ENCODE measurements at regions not wholly inside any gene's neighbourhood (a gene's known extent, or its start where the extent isn't known, plus 50 kb on each side); places are given as distances from the start of the nearest gene placed in this dataset.

DNA sequence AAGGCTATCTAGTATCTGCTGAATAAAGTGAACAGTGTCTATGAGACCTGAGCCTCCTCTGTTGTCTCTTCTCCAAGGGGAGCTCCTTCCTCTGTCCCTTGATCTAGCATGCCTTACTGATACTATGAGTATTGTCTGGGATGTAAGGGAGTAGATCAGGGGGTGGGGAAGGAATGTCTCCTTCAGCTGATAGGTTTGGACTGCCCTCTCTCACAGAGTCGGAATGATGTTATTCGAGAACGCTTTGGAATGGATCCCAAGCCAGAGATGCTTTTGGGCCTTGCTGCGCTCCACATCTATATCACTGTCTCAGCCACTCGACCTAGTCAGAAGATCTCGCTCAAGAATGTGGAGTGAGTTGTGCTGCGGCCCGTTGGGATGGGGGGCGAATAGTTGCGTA, 68.3 kb upstream of the PRPS1 start:
- H3K9me3 ChIP-seq, result no peaks in the 10 kb centered on the region
- H3K36me3 ChIP-seq, result no peaks in the 10 kb centered on the region
- peaks cover 0 to 4% (median 0%) of the 10 kb centered on the region in 4 donors for H3K27me3 ChIP-seq
- no peak overlapping the region for H3K4me3 ChIP-seq
- TF ChIP-seq POLR2A (IDR thresholded peaks at IDR 0.05; ENCODE audit: low read depth), result no peak
- TF ChIP-seq POLR2AphosphoS5 (IDR thresholded peaks at IDR 0.05), result no peak
- no peak for TF ChIP-seq EP300 (IDR thresholded peaks at IDR 0.05)
- TF ChIP-seq, protein P1, sequence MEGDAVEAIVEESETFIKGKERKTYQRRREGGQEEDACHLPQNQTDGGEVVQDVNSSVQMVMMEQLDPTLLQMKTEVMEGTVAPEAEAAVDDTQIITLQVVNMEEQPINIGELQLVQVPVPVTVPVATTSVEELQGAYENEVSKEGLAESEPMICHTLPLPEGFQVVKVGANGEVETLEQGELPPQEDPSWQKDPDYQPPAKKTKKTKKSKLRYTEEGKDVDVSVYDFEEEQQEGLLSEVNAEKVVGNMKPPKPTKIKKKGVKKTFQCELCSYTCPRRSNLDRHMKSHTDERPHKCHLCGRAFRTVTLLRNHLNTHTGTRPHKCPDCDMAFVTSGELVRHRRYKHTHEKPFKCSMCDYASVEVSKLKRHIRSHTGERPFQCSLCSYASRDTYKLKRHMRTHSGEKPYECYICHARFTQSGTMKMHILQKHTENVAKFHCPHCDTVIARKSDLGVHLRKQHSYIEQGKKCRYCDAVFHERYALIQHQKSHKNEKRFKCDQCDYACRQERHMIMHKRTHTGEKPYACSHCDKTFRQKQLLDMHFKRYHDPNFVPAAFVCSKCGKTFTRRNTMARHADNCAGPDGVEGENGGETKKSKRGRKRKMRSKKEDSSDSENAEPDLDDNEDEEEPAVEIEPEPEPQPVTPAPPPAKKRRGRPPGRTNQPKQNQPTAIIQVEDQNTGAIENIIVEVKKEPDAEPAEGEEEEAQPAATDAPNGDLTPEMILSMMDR (IDR thresholded peaks at IDR 0.05), result no peak
- no peaks in the 10 kb centered on the region for H3K4me1 ChIP-seq
- WGBS, result 89% methylated on average over 10 of the region's 10 CpGs
- no peak overlapping the region for H3K27ac ChIP-seq (replicated peaks in 1 of 4)
- no peak for DNase-seq (ENCODE audit: extremely low spot score)
- intact Hi-C loops (cut with DNase I), result no loop called here

DNA sequence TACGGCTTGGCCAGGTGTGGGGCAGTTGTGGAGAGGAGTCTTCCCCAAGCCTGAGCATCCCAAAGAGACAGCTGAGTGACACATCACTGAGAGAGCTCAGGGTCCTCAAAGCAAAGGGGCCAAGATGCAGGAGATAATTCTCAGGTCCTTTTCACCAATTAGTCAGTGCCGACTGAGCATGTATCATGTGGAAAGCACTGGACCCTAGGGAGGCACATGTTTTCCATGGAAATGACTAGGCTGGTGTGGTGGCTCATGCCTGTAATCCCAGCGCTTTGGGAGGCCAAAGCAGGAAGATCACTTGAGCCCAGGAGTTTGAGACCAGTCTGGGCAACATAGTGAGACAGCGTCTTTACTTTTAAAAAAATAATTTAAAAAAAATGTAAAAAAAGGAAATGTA, 67.3 kb upstream of the PRPS1 start:
- intact Hi-C loops (cut with DNase I), result no loop called here
- Histone ChIP-seq H3K27ac (replicated peaks in 1 of 4) (no peak overlapping the region), H3K4me1 (no peaks in the 10 kb centered on the region), H3K36me3 (no peaks in the 10 kb centered on the region), H3K4me3 (no peak overlapping the region), H3K9me3 (no peaks in the 10 kb centered on the region), H3K27me3 (peaks cover 0 to 4% (median 0%) of the 10 kb centered on the region in 4 donors)
- no peak for DNase-seq (ENCODE audit: extremely low spot score)
- TF ChIP-seq, protein P1 (IDR thresholded peaks at IDR 0.05), result no peak
- no peak for TF ChIP-seq POLR2A (IDR thresholded peaks at IDR 0.05; ENCODE audit: low read depth)
- no peak for TF ChIP-seq POLR2AphosphoS5 (IDR thresholded peaks at IDR 0.05)
- no peak for TF ChIP-seq EP300 (IDR thresholded peaks at IDR 0.05)
- WGBS, result 89% methylated on average over 4 of the region's 4 CpGs

DNA sequence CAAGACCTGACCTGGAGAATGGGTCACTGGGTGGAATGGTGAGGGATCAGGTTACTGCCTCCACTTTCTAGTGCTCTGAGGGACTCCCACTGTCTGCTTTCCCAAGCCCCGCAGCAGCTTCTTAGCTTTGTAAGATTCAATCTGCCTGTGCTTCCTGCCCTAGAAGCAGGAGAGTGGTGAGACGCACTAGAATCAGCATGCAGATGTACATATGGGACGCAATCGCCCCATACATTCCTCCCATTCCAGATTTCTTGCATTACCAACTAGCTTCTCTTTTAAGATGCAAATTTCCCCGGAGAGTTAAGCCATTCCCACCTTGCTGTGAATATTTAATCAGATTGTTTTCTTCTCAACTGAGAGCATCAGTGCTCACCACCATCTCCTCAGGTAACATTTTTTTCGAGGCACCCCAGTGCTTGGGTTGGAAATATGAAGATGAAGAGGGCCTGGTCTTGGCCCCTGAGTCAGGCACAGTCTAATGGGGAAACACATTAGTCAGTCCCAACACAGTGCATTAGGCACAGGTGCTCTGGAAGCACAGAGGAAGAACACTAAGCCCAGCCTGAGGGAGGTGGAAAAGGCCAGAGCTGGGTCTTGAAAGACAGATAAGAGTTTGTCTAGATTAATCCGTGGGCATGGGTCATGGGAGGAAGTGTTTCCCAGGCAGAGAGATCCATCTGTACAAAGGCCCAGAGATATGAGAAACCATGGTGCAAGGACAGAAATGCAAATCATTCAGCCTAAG, 66.7 kb upstream of the PRPS1 start:
- DNase-seq (ENCODE audit: extremely low spot score), result no peak
- Histone ChIP-seq H3K27ac (replicated peaks in 1 of 4) (no peak overlapping the region), H3K36me3 (no peaks in the 10 kb centered on the region), H3K4me3 (no peak overlapping the region), H3K27me3 (peaks cover 0 to 4% (median 0%) of the 10 kb centered on the region in 4 donors), H3K4me1 (no peaks in the 10 kb centered on the region), H3K9me3 (no peaks in the 10 kb centered on the region)
- 57% methylated on average over 7 of the region's 7 CpGs for WGBS
- intact Hi-C loops (cut with DNase I), result no loop called here
- TF ChIP-seq POLR2A (IDR thresholded peaks at IDR 0.05; ENCODE audit: low read depth) (no peak), EP300 (IDR thresholded peaks at IDR 0.05) (no peak), POLR2AphosphoS5 (IDR thresholded peaks at IDR 0.05) (no peak)
- TF ChIP-seq, protein P1 (IDR thresholded peaks at IDR 0.05), result no peak

DNA sequence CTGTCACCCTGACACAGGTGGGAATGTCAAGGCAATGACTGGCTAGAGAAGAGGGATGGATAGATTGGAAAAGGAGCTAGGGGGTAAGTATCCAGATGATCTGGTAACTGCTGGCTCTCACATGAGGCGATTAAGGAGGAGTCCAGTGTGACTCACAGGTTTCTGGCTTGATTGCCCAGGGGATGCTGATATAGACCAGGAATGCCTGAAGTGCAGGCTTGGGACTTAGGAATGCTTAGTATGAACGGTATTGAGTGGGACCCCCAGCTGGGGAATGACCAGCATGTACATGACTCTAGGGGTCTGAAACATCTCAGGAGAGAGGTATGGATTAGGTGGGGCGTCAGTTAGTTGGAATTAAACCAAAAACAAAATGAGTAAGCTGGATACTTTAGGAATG, 65.8 kb upstream of the PRPS1 start:
- Histone ChIP-seq H3K4me1 (no peaks in the 10 kb centered on the region), H3K27me3 (peaks cover 0 to 4% (median 0%) of the 10 kb centered on the region in 4 donors), H3K36me3 (no peaks in the 10 kb centered on the region), H3K27ac (replicated peaks in 1 of 4) (no peak overlapping the region), H3K4me3 (no peak overlapping the region), H3K9me3 (no peaks in the 10 kb centered on the region)
- WGBS, result 61% methylated on average over 3 of the region's 3 CpGs
- TF ChIP-seq POLR2A (IDR thresholded peaks at IDR 0.05; ENCODE audit: low read depth), result no peak
- no peak for TF ChIP-seq POLR2AphosphoS5 (IDR thresholded peaks at IDR 0.05)
- no peak for TF ChIP-seq EP300 (IDR thresholded peaks at IDR 0.05)
- intact Hi-C loops (cut with DNase I), result no loop called here
- no peak for DNase-seq (ENCODE audit: extremely low spot score)

DNA sequence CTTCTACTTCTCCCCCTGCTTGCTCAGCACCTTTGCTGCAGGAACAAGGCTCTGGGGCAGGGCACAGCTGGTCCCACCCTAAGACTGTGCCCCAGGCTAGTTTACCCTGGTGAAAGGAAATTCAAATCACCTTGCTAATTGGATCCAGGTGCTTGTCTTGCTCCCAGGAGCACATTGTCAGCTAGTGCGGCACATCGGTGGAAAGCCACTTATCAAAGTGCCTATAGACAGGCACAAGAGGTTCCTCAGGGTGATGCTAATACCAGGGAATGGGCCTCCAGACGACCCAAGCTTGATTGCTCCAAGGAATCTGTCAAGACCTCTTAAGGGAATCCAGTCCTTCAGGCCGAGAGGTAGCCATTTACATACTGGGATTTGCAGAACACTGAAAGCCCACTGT, 64.5 kb upstream of the PRPS1 start:
- TF ChIP-seq, protein P1 (IDR thresholded peaks at IDR 0.05), result no peak
- TF ChIP-seq POLR2A (IDR thresholded peaks at IDR 0.05; ENCODE audit: low read depth) (no peak), POLR2AphosphoS5 (IDR thresholded peaks at IDR 0.05) (no peak), EP300 (IDR thresholded peaks at IDR 0.05) (no peak)
- Histone ChIP-seq H3K4me1 (no peaks in the 10 kb centered on the region), H3K36me3 (no peaks in the 10 kb centered on the region), H3K27me3 (peaks cover 0 to 4% (median 0%) of the 10 kb centered on the region in 4 donors), H3K9me3 (no peaks in the 10 kb centered on the region), H3K27ac (replicated peaks in 1 of 4) (no peak overlapping the region), H3K4me3 (no peak overlapping the region)
- WGBS, result 74% methylated on average over 4 of the region's 4 CpGs
- intact Hi-C loops (cut with DNase I), result no loop called here
- DNase-seq (ENCODE audit: extremely low spot score), result no peak

Measured in esophagus muscularis mucosa (tissue), 4 donors.